CD4-positive, alpha-beta T cell (primary cell): ENCODE measurements at regions not wholly inside any gene's neighbourhood (a gene's known extent, or its start where the extent isn't known, plus 50 kb on each side); places are given as distances from the start of the nearest gene placed in this dataset.
"Not testable (repeated sequence)": the region's sequence is repeated elsewhere in the genome, so short reads cannot be mapped to it uniquely, and the experiment has no call there.

Experiments used
- ATAC-seq: fragments of 200-7000 bp; cut with Tn5 transposase; one replicate; pipeline ENCODE4 v1.10.0; 2022; ENCODE audit warnings: mild to moderate bottlenecking; ENCODE audit not compliant: poor library complexity
- CTCF ChIA-PET: fragments of 350-600 bp; sonication (Branson Sonifier 250); formaldehyde crosslinking; loops from one replicate; lab custom pipeline; 2021; ENCODE audit warnings: antibody characterized with exemption, inconsistent platforms; lab: Charles Lee
- POLR2A ChIA-PET: fragments of 350-600 bp; sonication (Branson Sonifier 250); formaldehyde crosslinking; loops from one replicate; lab custom pipeline; 2021; ENCODE audit warnings: antibody characterized with exemption, inconsistent platforms; lab: Charles Lee
- DNase-seq, 14 experiments: peaks; one replicate each; pipeline ENCODE4 v3.0.0-alpha.2; 2013 to 2020; ENCODE audit warnings: mixed read lengths in 2 of 14
- H3K27ac ChIP-seq, 2 donors: one replicate each; pipeline versions ENCODE4 v1.5.1 to v1.7.0; 2013; ENCODE audit warnings: low read length in 2 of 2, low read depth in 1 of 2, mild to moderate bottlenecking in 1 of 2
- H3K27me3 ChIP-seq, 2 experiments: 1 replicate in 1 of 2; 2 replicates in 1 of 2; pipeline versions ENCODE4 v1.6.1 to v1.7.0; 2013; ENCODE audit warnings: low read length in 2 of 2, control low read depth in 1 of 2, mild to moderate bottlenecking in 1 of 2, moderate library complexity in 1 of 2; ENCODE audit not compliant: insufficient read depth in 2 of 2, control insufficient read depth in 1 of 2
- H3K36me3 ChIP-seq: one replicate; pipeline ENCODE4 v1.6.1; 2013; ENCODE audit warnings: low read length, control low read depth; ENCODE audit not compliant: insufficient read depth
- H3K4me1 ChIP-seq: one replicate; pipeline ENCODE4 v1.6.1; 2013; ENCODE audit warnings: low read length, control low read depth; ENCODE audit not compliant: insufficient read depth
- H3K4me3 ChIP-seq: one replicate; pipeline ENCODE4 v1.5.1; 2013; ENCODE audit warnings: mild to moderate bottlenecking, low read length, moderate library complexity
- H3K9me3 ChIP-seq, 2 experiments: 1 replicate in 1 of 2; 2 replicates in 1 of 2; pipeline versions ENCODE4 v1.6.1 to v1.7.0; 2013; ENCODE audit warnings: low read length in 2 of 2, mild to moderate bottlenecking in 2 of 2, control low read depth in 1 of 2, moderate library complexity in 1 of 2; ENCODE audit not compliant: control insufficient read depth in 1 of 2, insufficient read depth in 1 of 2
- H3K27ac Mint-ChIP-seq: one replicate; pipeline ENCODE4 v1.8.0; 2020; ENCODE audit warnings: mixed read lengths
- H3K27me3 Mint-ChIP-seq: one replicate; pipeline ENCODE4 v1.8.0; 2021; ENCODE audit warnings: mixed read lengths
- H3K36me3 Mint-ChIP-seq: one replicate; pipeline ENCODE4 v1.8.0; 2021; ENCODE audit warnings: low read depth, mixed read lengths
- H3K4me1 Mint-ChIP-seq: one replicate; pipeline ENCODE4 v1.8.0; 2021; ENCODE audit warnings: low read depth, mixed read lengths
- H3K4me3 Mint-ChIP-seq: one replicate; pipeline ENCODE4 v1.8.0; 2020; ENCODE audit warnings: mild to moderate bottlenecking, mixed read lengths
- H3K9me3 Mint-ChIP-seq: one replicate; pipeline ENCODE4 v1.8.0; 2020; ENCODE audit warnings: mixed read lengths
- CTCF ChIP-seq: fragments of 200-600 bp; IDR thresholded peaks from one replicate; pipeline ENCODE4 v1.8.0; 2022; ENCODE audit warnings: antibody characterized with exemption, mild to moderate bottlenecking
- intact Hi-C, 2 experiments: fragments of 100-400 bp; cut with DNase I in 1 of 2; cut with micrococcal nuclease in 1 of 2; formaldehyde crosslinking; loops; one replicate each; pipeline versions ENCODE4 v1.15.1 to v1.9.0; 2023 to 2025; cut with DNase I, micrococcal nuclease

- Histone ChIP-seq H3K4me1 (no peaks in the 10 kb centered on the region), H3K4me3 (no peak overlapping the region), H3K27ac (no peak overlapping the region), H3K27me3 (no peaks in the 10 kb centered on the region), H3K9me3 (no peaks in the 10 kb centered on the region), H3K36me3 (no peaks in the 10 kb centered on the region)
- no peak overlapping the region for H3K4me3 Mint-ChIP-seq
- H3K27ac Mint-ChIP-seq: no peak overlapping the region
- POLR2A ChIA-PET: no interaction called here
- no peak for ATAC-seq
- no peaks in the 10 kb centered on the region for H3K36me3 Mint-ChIP-seq
- H3K9me3 Mint-ChIP-seq: peaks cover 18% of the 10 kb centered on the region
- intact Hi-C loops: no loop called here
- no peaks in the 10 kb centered on the region for H3K27me3 Mint-ChIP-seq
- DNase-seq: no peak
- no peak for TF ChIP-seq CTCF
- H3K4me1 Mint-ChIP-seq: no peaks in the 10 kb centered on the region
- CTCF ChIA-PET: no interaction called here
Observed at GRCh38 chr9:83116026-83116425, 53.1 kb upstream of the RASEF start.

- H3K4me3 ChIP-seq, DNase-seq, H3K27me3 Mint-ChIP-seq, H3K27me3 ChIP-seq, H3K36me3 ChIP-seq, H3K4me1 Mint-ChIP-seq, H3K9me3 ChIP-seq, H3K27ac Mint-ChIP-seq, ATAC-seq, POLR2A ChIA-PET, H3K4me3 Mint-ChIP-seq, H3K27ac ChIP-seq, H3K4me1 ChIP-seq, intact Hi-C loops, H3K36me3 Mint-ChIP-seq, CTCF ChIA-PET: not testable (repeated sequence)
- H3K9me3 Mint-ChIP-seq: peaks cover 18% of the 10 kb centered on the region
Observed at GRCh38 chr9:83113445-83113844, 50.5 kb upstream of the RASEF start.
